Epithelial cell of proximal tubule (primary cell): ENCODE measurements at regions not wholly inside any gene's neighbourhood (a gene's known extent, or its start where the extent isn't known, plus 50 kb on each side); places are given as distances from the start of the nearest gene placed in this dataset.

Experiments used
- DNase-seq: peaks from one replicate; pipeline ENCODE4 v3.0.0-alpha.2; 2011; ENCODE audit warnings: low read depth
- H3K4me3 ChIP-seq: 2 replicates; pipeline ENCODE4 v1.5.1; 2011; ENCODE audit warnings: low read depth, mild to moderate bottlenecking, low read length
- CTCF ChIP-seq: conservative IDR thresholded peaks from 2 replicates; pipeline ENCODE4 v1.5.1; 2012; ENCODE audit warnings: low read depth, mild to moderate bottlenecking, low read length

- no peak for TF ChIP-seq CTCF
- H3K4me3 ChIP-seq: no peak overlapping the region
- DNase-seq: no peak
These were observed 466.4 kb downstream of the STIM2 start for GRCh38 chr4:27326991-27327390.

DNA sequence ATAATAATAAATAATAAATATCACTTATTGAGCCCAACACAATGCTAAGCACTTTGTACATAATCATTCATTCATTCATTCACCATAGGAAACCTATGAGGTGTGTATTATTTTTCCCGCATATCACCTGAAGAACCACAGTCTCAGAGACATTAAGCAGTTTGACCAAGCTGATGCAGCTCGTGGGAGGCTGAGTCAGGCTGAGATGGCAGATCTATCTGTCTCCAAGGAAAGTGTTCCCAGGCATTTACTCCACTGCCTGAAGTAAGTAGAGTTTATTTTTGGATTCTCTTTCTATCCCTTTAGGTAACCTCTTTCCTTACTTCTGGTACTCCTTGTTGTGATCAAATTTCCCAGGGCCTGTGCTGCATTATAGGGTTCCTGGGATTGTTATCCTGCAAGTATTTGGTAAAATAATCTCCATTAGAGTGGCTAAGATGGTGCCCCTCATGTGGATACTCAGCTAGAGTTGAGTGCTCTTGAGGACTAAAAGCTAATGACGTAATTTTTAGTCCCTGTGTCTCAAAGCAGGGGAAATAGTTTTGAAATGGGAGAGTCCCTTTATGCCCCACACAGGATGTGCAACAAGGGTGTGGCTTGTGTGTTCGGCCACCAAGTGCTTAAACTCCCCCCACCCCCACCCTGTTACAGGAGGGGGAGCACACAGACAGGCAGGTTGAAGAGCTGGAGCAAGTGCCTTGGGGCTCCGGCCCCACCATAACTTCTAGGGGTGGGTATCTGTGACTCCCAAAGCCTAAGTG is 467.0 kb downstream of the STIM2 start:
- DNase-seq: no peak
- no peak overlapping the region for H3K4me3 ChIP-seq
- no peak for TF ChIP-seq CTCF

GRCh38 chr4:27338530-27338929 is 477.9 kb downstream of the STIM2 start:
- DNase-seq: no peak
- no peak overlapping the region for H3K4me3 ChIP-seq
- no peak for TF ChIP-seq CTCF

DNA sequence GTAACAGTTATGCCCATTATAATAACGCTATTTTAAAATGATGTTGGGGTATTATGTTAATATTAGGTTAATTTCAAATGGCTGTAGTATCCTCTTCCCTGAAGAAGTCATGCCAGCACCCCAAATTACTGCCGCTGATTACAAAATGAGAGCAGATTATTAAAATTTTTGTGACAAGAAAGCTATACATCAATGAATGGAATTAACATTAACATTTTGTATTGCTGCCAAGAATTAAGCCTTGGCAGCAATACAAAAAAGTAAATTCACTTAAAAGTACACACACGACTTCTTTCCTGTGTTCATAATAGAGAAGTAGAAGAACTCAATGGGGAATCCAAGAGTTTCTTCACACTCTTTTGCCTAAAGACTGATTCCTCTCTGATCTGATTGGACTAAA is 482.8 kb downstream of the STIM2 start:
- DNase-seq: no peak
- no peak for TF ChIP-seq CTCF
- H3K4me3 ChIP-seq: no peak overlapping the region

- DNase-seq: no peak
- TF ChIP-seq CTCF: no peak
These were observed 489.5 kb downstream of the STIM2 start for GRCh38 chr4:27350161-27350560.

GRCh38 chr4:27357283-27357682 is 496.6 kb downstream of the STIM2 start:
- TF ChIP-seq CTCF: peak; percentile 36
- H3K4me3 ChIP-seq: no peak overlapping the region
- DNase-seq: no peak

More at GRCh38 chr4:27350161-27350560, 489.5 kb downstream of the STIM2 start:
- no peak overlapping the region for H3K4me3 ChIP-seq

- H3K4me3 ChIP-seq: no peak overlapping the region
- DNase-seq: no peak
These were observed 497.6 kb downstream of the STIM2 start for GRCh38 chr4:27358269-27358668.

More at GRCh38 chr4:27358269-27358668, 497.6 kb downstream of the STIM2 start:
- TF ChIP-seq CTCF: no peak
